Parathyroid adenoma (tissue), 2 donors: ENCODE measurements at regions not wholly inside any gene's neighbourhood (a gene's known extent, or its start where the extent isn't known, plus 50 kb on each side); places are given as distances from the start of the nearest gene placed in this dataset.
"Not testable (repeated sequence)": the region's sequence is repeated elsewhere in the genome, so short reads cannot be mapped to it uniquely, and the experiment has no call there.

Experiments
- H2AFZ ChIP-seq: fragments of 300-600 bp; sonication (generic); one replicate; pipeline ENCODE4 v1.7.0; 2017; ENCODE audit warnings: antibody characterized with exemption, mild to moderate bottlenecking
- H3K27ac ChIP-seq: fragments of 300-600 bp; sonication (generic); one replicate; pipeline ENCODE4 v1.7.0; 2017
- H3K27me3 ChIP-seq: fragments of 300-600 bp; sonication (generic); one replicate; pipeline ENCODE4 v1.7.0; 2017; ENCODE audit warnings: low read length; ENCODE audit not compliant: control insufficient read depth, insufficient read depth
- H3K36me3 ChIP-seq: fragments of 300-600 bp; sonication (generic); one replicate; pipeline ENCODE4 v1.7.0; 2017; ENCODE audit warnings: low read length; ENCODE audit not compliant: control insufficient read depth, insufficient read depth
- H3K4me1 ChIP-seq: fragments of 300-600 bp; sonication (generic); one replicate; pipeline ENCODE4 v1.7.0; 2017; ENCODE audit warnings: control low read depth
- H3K4me2 ChIP-seq: fragments of 300-600 bp; sonication (generic); one replicate; pipeline ENCODE4 v1.7.0; 2017; ENCODE audit warnings: low read length
- H3K4me3 ChIP-seq: fragments of 300-600 bp; sonication (generic); one replicate; pipeline ENCODE4 v1.7.0; 2017; ENCODE audit warnings: low read depth, low read length
- H3K79me2 ChIP-seq: fragments of 300-600 bp; sonication (generic); one replicate; pipeline ENCODE4 v1.7.0; 2017; ENCODE audit warnings: control low read depth
- H3K9ac ChIP-seq: fragments of 300-600 bp; sonication (generic); one replicate; pipeline ENCODE4 v1.7.0; 2017; ENCODE audit warnings: mild to moderate bottlenecking
- H3K9me3 ChIP-seq: fragments of 300-600 bp; sonication (generic); one replicate; pipeline ENCODE4 v1.7.0; 2017; ENCODE audit warnings: low read length; ENCODE audit not compliant: control insufficient read depth
- CTCF ChIP-seq: fragments of 300-600 bp; sonication (generic); IDR thresholded peaks from one replicate; pipeline ENCODE4 v1.7.0; 2017; ENCODE audit warnings: antibody characterized with exemption, mild to moderate bottlenecking
- donor health status: primary hyperparathyroidism.

- H2AFZ ChIP-seq, H3K36me3 ChIP-seq, H3K9me3 ChIP-seq, H3K27me3 ChIP-seq, H3K4me3 ChIP-seq, H3K4me1 ChIP-seq, H3K4me2 ChIP-seq, H3K9ac ChIP-seq, H3K79me2 ChIP-seq, H3K27ac ChIP-seq: not testable (repeated sequence)
These were observed 146.4 kb upstream of the EFCAB3 start for GRCh38 chr17:62233822-62234481.

GRCh38 chr17:62231293-62231692 is 149.1 kb upstream of the EFCAB3 start:
- H3K4me3 ChIP-seq, H3K27me3 ChIP-seq, H3K9ac ChIP-seq, H3K9me3 ChIP-seq, H3K36me3 ChIP-seq, H3K4me2 ChIP-seq, H2AFZ ChIP-seq, H3K27ac ChIP-seq, H3K79me2 ChIP-seq, H3K4me1 ChIP-seq: not testable (repeated sequence)

- not testable (repeated sequence) for H3K4me2 ChIP-seq, H3K27ac ChIP-seq, H3K9me3 ChIP-seq, H3K9ac ChIP-seq, H3K27me3 ChIP-seq, H2AFZ ChIP-seq, H3K4me3 ChIP-seq, H3K36me3 ChIP-seq, H3K79me2 ChIP-seq, H3K4me1 ChIP-seq
These were observed 153.6 kb upstream of the EFCAB3 start for GRCh38 chr17:62226610-62227240.

GRCh38 chr17:62223585-62223984 is 156.8 kb upstream of the EFCAB3 start:
- not testable (repeated sequence) for H3K79me2 ChIP-seq, H3K9ac ChIP-seq, H3K4me2 ChIP-seq, H3K9me3 ChIP-seq, H3K4me3 ChIP-seq, H2AFZ ChIP-seq, H3K36me3 ChIP-seq, H3K27me3 ChIP-seq, H3K27ac ChIP-seq, H3K4me1 ChIP-seq

- Histone ChIP-seq H3K79me2 (no peaks in the 10 kb centered on the region), H3K4me1 (no peaks in the 10 kb centered on the region), H3K27me3 (no peaks in the 10 kb centered on the region), H3K36me3 (no peaks in the 10 kb centered on the region), H3K4me3 (no peak overlapping the region), H3K9ac (no peak overlapping the region), H3K9me3 (no peaks in the 10 kb centered on the region), H3K27ac (no peak overlapping the region), H2AFZ (no peak overlapping the region), H3K4me2 (no peak overlapping the region)
- no peak for TF ChIP-seq CTCF
These were observed 154.3 kb upstream of the MED13 start for GRCh38 chr17:62219221-62219899.

- no peak overlapping the region for H3K27ac ChIP-seq
These were observed 151.8 kb upstream of the MED13 start for GRCh38 chr17:62216847-62217246.

GRCh38 chr17:62215891-62216290 is 150.8 kb upstream of the MED13 start:
- not testable (repeated sequence) for H3K79me2 ChIP-seq, H3K9me3 ChIP-seq, H3K4me2 ChIP-seq, H3K4me3 ChIP-seq, H3K4me1 ChIP-seq, H3K27ac ChIP-seq, H2AFZ ChIP-seq, H3K36me3 ChIP-seq, H3K9ac ChIP-seq, H3K27me3 ChIP-seq

More at GRCh38 chr17:62216847-62217246, 151.8 kb upstream of the MED13 start:
- Histone ChIP-seq H3K9me3 (no peaks in the 10 kb centered on the region), H3K4me1 (no peaks in the 10 kb centered on the region), H3K9ac (no peak overlapping the region), H3K27me3 (no peaks in the 10 kb centered on the region), H3K4me3 (no peak overlapping the region), H3K4me2 (no peak overlapping the region), H3K36me3 (no peaks in the 10 kb centered on the region), H3K79me2 (no peaks in the 10 kb centered on the region), H2AFZ (no peak overlapping the region)
- TF ChIP-seq CTCF = no peak
